IgD-negative memory B cell (primary cell): ENCODE measurements at regions not wholly inside any gene's neighbourhood (a gene's known extent, or its start where the extent isn't known, plus 50 kb on each side); places are given as distances from the start of the nearest gene placed in this dataset.

Experiments
- H3K27ac Mint-ChIP-seq, 3 donors: one replicate each; pipeline ENCODE4 v1.8.0; 2020 to 2022; ENCODE audit warnings: mild to moderate bottlenecking in 3 of 3, mixed read lengths in 3 of 3, moderate library complexity in 1 of 3
- H3K27me3 Mint-ChIP-seq: one replicate; pipeline ENCODE4 v1.8.0; 2021; ENCODE audit warnings: mixed read lengths
- H3K36me3 Mint-ChIP-seq: one replicate; pipeline ENCODE4 v1.8.0; 2020; ENCODE audit warnings: mild to moderate bottlenecking, mixed read lengths
- H3K4me1 Mint-ChIP-seq, 3 donors: one replicate each; pipeline ENCODE4 v1.8.0; 2020 to 2022; ENCODE audit warnings: mixed read lengths in 3 of 3, mild to moderate bottlenecking in 1 of 3
- H3K4me3 Mint-ChIP-seq, 4 donors: one replicate each; pipeline ENCODE4 v1.8.0; 2020 to 2022; ENCODE audit warnings: mild to moderate bottlenecking in 4 of 4, mixed read lengths in 4 of 4, moderate library complexity in 3 of 4
- H3K9me3 Mint-ChIP-seq, 3 donors: one replicate each; pipeline ENCODE4 v1.8.0; 2020 to 2021; ENCODE audit warnings: mixed read lengths in 3 of 3, mild to moderate bottlenecking in 1 of 3

GRCh38 chr13:87356314-87356713 is 314.9 kb upstream of the SLITRK5 start:
- no peaks in the 10 kb centered on the region for H3K4me1 Mint-ChIP-seq
- H3K9me3 Mint-ChIP-seq: peaks cover 0 to 27% (median 3%) of the 10 kb centered on the region in 3 donors
- H3K27ac Mint-ChIP-seq: no peak overlapping the region
- H3K27me3 Mint-ChIP-seq: no peaks in the 10 kb centered on the region
- H3K4me3 Mint-ChIP-seq: no peak overlapping the region
- no peaks in the 10 kb centered on the region for H3K36me3 Mint-ChIP-seq

GRCh38 chr13:87358319-87358718 is 312.9 kb upstream of the SLITRK5 start:
- Mint-ChIP-seq H3K9me3 (peaks cover 0 to 21% (median 3%) of the 10 kb centered on the region in 3 donors), H3K27me3 (no peaks in the 10 kb centered on the region), H3K4me3 (no peak overlapping the region), H3K27ac (no peak overlapping the region), H3K36me3 (no peaks in the 10 kb centered on the region), H3K4me1 (no peaks in the 10 kb centered on the region)

DNA sequence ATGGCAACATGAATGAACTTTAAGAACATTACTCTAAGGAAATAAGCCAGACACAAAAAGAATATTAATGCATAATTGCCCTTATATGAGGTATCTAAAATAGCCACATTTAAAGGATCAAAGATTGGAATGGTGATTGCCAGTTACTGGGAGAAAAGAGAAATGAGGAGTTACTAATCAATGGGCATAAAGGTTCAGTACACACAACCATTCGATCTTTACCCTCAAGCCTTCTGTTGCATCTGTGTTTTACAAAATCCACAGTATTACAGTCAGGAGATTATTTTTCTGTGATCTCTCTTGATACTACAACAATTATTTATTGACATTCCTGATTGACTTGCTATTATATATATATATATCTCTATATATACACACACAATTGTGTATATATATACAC is 310.0 kb upstream of the SLITRK5 start:
- peaks cover 3 to 15% (median 4%) of the 10 kb centered on the region in 3 donors for H3K9me3 Mint-ChIP-seq
- no peak overlapping the region for H3K27ac Mint-ChIP-seq
- no peaks in the 10 kb centered on the region for H3K27me3 Mint-ChIP-seq
- H3K4me1 Mint-ChIP-seq: no peaks in the 10 kb centered on the region
- no peak overlapping the region for H3K4me3 Mint-ChIP-seq
- H3K36me3 Mint-ChIP-seq: no peaks in the 10 kb centered on the region

- peaks cover 4 to 16% (median 4%) of the 10 kb centered on the region in 3 donors for H3K9me3 Mint-ChIP-seq
- H3K36me3 Mint-ChIP-seq: no peaks in the 10 kb centered on the region
- H3K4me1 Mint-ChIP-seq: no peaks in the 10 kb centered on the region
- no peaks in the 10 kb centered on the region for H3K27me3 Mint-ChIP-seq
- H3K4me3 Mint-ChIP-seq: no peak overlapping the region
- H3K27ac Mint-ChIP-seq: no peak overlapping the region
These were observed 302.5 kb upstream of the SLITRK5 start for GRCh38 chr13:87368639-87369038.

GRCh38 chr13:87376081-87376480 is 295.1 kb upstream of the SLITRK5 start:
- H3K9me3 Mint-ChIP-seq: peaks cover 2 to 6% (median 6%) of the 10 kb centered on the region in 3 donors
- H3K36me3 Mint-ChIP-seq: no peaks in the 10 kb centered on the region
- no peak overlapping the region for H3K27ac Mint-ChIP-seq
- H3K4me3 Mint-ChIP-seq: no peak overlapping the region
- no peaks in the 10 kb centered on the region for H3K4me1 Mint-ChIP-seq
- no peaks in the 10 kb centered on the region for H3K27me3 Mint-ChIP-seq

DNA sequence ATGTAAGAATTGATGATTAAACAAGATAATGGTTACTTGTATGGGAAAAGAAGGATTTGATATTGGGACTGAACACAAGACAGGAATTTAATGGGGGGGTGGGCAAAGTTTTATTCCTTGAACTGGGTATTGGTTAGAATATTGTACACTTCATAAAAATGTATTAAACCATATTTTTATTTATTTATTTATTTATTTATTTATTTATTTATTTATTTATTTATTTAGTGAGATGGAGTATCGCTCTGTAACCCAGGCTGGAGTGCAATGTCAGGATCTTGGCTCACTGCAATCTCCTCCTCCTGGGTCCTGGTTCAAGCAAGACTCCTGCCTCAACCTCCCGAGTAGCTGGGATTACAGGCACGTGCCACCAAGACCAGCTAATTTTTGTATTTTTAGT is 287.1 kb upstream of the SLITRK5 start:
- no peak overlapping the region for H3K27ac Mint-ChIP-seq
- no peaks in the 10 kb centered on the region for H3K27me3 Mint-ChIP-seq
- H3K4me1 Mint-ChIP-seq: peaks cover 0 to 3% (median 0%) of the 10 kb centered on the region in 3 donors
- H3K36me3 Mint-ChIP-seq: no peaks in the 10 kb centered on the region
- peaks cover 2 to 6% (median 4%) of the 10 kb centered on the region in 3 donors for H3K9me3 Mint-ChIP-seq
- no peak overlapping the region for H3K4me3 Mint-ChIP-seq

DNA sequence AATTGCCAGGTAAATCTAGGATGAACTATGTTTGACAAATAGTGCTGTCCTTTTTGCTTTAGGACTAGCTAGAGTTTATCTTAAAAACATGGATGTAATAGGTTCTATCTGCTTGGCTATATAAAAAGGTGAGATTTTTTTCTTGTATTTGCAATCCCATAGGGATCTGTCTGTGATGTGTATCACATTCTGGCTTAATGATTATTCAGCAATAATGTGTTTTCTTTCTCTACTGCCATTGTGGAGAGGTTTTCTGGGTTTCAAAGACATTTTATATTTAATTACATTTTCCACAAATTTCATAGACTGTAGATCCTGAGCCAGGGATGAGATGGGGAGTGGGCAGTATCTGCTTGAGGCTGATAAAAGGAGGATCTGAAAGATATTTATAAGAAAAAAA is 277.8 kb upstream of the SLITRK5 start:
- Mint-ChIP-seq H3K4me1 (no peaks in the 10 kb centered on the region), H3K27ac (no peak overlapping the region), H3K36me3 (no peaks in the 10 kb centered on the region), H3K9me3 (peaks cover 0 to 6% (median 2%) of the 10 kb centered on the region in 3 donors), H3K27me3 (no peaks in the 10 kb centered on the region), H3K4me3 (no peak overlapping the region)

DNA sequence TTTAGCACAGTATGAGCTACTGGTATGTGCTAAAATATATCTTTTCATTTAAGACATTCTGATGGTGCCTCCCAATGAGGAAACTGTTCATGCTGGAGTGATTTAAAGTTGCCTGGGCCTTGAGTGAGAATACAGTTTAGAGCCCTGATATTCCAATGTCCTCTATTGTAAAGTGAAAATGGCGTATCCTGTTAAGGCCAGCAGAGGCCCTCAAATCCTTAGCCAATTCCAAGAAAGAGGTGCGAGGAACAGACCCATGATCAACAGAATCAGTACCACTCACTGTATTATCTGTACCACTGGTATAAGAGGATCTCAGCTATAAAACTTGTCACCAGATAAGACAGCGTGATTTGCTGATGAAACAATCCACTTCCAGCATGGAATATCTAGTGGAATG is 273.1 kb upstream of the SLITRK5 start:
- Mint-ChIP-seq H3K27ac (no peak overlapping the region), H3K4me1 (no peaks in the 10 kb centered on the region), H3K4me3 (no peak overlapping the region), H3K9me3 (peaks cover 0 to 11% (median 0%) of the 10 kb centered on the region in 3 donors), H3K27me3 (no peaks in the 10 kb centered on the region), H3K36me3 (no peaks in the 10 kb centered on the region)

GRCh38 chr13:87403748-87404432 is 267.3 kb upstream of the SLITRK5 start:
- peaks cover 2 to 13% (median 2%) of the 10 kb centered on the region in 3 donors for H3K9me3 Mint-ChIP-seq
- no peaks in the 10 kb centered on the region for H3K4me1 Mint-ChIP-seq
- no peak overlapping the region for H3K27ac Mint-ChIP-seq
- peaks cover 1% of the 10 kb centered on the region for H3K36me3 Mint-ChIP-seq
- H3K27me3 Mint-ChIP-seq: no peaks in the 10 kb centered on the region
- peak overlapping the region in 1 of 4 donors; percentile 42 for H3K4me3 Mint-ChIP-seq

DNA sequence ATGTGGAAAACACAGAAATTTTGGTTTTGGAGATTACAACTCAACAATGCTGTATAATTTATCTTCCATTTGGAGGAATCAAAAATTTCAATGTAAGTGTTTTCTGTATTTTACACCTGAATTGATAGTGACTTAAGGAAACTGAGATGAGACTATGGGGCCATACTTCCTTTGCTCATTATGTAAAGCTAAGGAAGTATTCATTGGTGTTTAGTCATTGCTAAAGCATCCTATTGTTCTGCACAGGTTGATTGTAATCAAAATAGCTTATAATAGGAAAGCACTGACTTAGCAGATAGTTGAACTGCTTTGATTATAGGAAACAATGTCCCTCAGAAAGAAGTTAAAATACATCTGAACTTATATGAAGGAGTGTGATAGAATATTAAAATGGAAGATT is 244.4 kb upstream of the SLITRK5 start:
- no peak overlapping the region for H3K4me3 Mint-ChIP-seq
- H3K36me3 Mint-ChIP-seq: no peaks in the 10 kb centered on the region
- H3K27ac Mint-ChIP-seq: no peak overlapping the region
- no peaks in the 10 kb centered on the region for H3K9me3 Mint-ChIP-seq
- H3K27me3 Mint-ChIP-seq: no peaks in the 10 kb centered on the region
- H3K4me1 Mint-ChIP-seq: no peaks in the 10 kb centered on the region

- no peak overlapping the region for H3K4me3 Mint-ChIP-seq
- no peaks in the 10 kb centered on the region for H3K4me1 Mint-ChIP-seq
- peaks cover 0 to 19% (median 6%) of the 10 kb centered on the region in 3 donors for H3K9me3 Mint-ChIP-seq
- H3K27ac Mint-ChIP-seq: no peak overlapping the region
- H3K36me3 Mint-ChIP-seq: no peaks in the 10 kb centered on the region
- no peaks in the 10 kb centered on the region for H3K27me3 Mint-ChIP-seq
These were observed 227.0 kb upstream of the SLITRK5 start for GRCh38 chr13:87444135-87444534.

DNA sequence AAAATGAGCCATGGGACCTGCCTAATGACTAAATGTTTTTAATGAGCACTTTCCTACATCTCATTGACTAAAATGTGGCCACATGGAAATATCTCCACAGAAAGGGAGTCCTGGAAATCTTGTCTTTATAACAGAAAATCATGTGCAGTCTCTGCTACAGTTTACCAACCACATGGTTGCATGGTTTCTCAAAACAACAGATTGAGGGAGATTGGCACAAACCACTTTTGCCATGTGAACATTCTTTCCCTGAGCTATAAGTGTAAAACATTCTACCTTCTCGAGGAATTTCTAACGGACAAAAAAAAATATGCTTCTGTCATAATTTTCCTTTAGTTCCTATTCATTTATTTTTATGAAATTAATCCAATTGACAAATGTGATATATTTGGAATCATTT is 218.9 kb upstream of the SLITRK5 start:
- H3K4me1 Mint-ChIP-seq: no peaks in the 10 kb centered on the region
- no peaks in the 10 kb centered on the region for H3K36me3 Mint-ChIP-seq
- H3K27me3 Mint-ChIP-seq: no peaks in the 10 kb centered on the region
- H3K9me3 Mint-ChIP-seq: peaks cover 0 to 16% (median 6%) of the 10 kb centered on the region in 3 donors
- no peak overlapping the region for H3K27ac Mint-ChIP-seq
- no peak overlapping the region for H3K4me3 Mint-ChIP-seq

DNA sequence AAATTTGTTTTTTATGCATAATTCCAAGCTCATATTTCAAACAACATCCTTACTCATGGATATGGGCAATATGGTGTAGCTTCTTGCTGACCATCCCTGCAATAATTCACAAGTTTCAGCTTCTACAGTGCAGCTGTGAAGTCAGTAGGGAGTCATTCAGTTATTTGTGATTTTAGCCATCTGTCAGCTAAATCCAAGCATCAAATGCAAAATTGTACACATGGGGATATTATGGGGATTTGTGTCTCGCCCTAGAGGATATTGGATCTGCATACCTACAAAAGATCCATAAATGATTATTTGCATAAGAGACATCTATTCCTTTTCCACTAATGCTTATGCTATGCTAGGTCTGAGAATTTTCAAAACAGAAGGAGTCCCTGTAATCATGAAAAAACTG is 217.9 kb upstream of the SLITRK5 start:
- Mint-ChIP-seq H3K9me3 (peaks cover 0 to 20% (median 5%) of the 10 kb centered on the region in 3 donors), H3K4me3 (no peak overlapping the region), H3K4me1 (no peaks in the 10 kb centered on the region), H3K36me3 (no peaks in the 10 kb centered on the region), H3K27me3 (no peaks in the 10 kb centered on the region), H3K27ac (no peak overlapping the region)

- Mint-ChIP-seq H3K27ac (no peak overlapping the region), H3K27me3 (no peaks in the 10 kb centered on the region), H3K9me3 (peaks cover 0 to 19% (median 0%) of the 10 kb centered on the region in 3 donors), H3K36me3 (no peaks in the 10 kb centered on the region), H3K4me1 (no peaks in the 10 kb centered on the region), H3K4me3 (no peak overlapping the region)
These were observed 211.8 kb upstream of the SLITRK5 start for GRCh38 chr13:87459419-87459818.

DNA sequence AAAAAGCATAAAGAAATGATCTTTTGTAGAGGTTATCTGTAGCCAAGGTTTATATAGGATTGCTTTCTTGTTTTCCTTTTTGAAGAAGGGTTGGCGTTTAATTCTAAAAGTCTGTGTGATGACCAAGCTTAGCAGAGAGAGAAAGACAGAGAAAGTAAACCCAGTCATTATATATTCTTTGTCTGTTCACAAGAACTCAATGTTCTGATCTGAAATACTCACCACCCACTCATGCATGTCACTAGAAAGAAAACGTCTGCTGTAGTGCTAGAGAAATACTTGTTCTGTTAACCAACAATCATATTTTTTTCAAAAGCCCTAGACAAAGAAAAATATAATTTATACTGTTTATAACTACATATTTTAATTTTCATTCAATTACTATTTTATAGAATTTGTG is 173.7 kb upstream of the SLITRK5 start:
- Mint-ChIP-seq H3K4me1 (no peaks in the 10 kb centered on the region), H3K27ac (no peak overlapping the region), H3K4me3 (no peak overlapping the region), H3K36me3 (no peaks in the 10 kb centered on the region), H3K9me3 (peaks cover 2 to 9% (median 3%) of the 10 kb centered on the region in 3 donors), H3K27me3 (no peaks in the 10 kb centered on the region)

- H3K36me3 Mint-ChIP-seq: no peaks in the 10 kb centered on the region
- H3K4me1 Mint-ChIP-seq: no peaks in the 10 kb centered on the region
- H3K9me3 Mint-ChIP-seq: peaks cover 2 to 16% (median 3%) of the 10 kb centered on the region in 3 donors
- no peak overlapping the region for H3K4me3 Mint-ChIP-seq
- H3K27ac Mint-ChIP-seq: no peak overlapping the region
- H3K27me3 Mint-ChIP-seq: no peaks in the 10 kb centered on the region
These were observed 172.5 kb upstream of the SLITRK5 start for GRCh38 chr13:87498681-87499080.
